ENCODE measurements at regions not wholly inside any gene's neighbourhood (a gene's known extent, or its start where the extent isn't known, plus 50 kb on each side); places are given as distances from the start of the nearest gene placed in this dataset.

DNA sequence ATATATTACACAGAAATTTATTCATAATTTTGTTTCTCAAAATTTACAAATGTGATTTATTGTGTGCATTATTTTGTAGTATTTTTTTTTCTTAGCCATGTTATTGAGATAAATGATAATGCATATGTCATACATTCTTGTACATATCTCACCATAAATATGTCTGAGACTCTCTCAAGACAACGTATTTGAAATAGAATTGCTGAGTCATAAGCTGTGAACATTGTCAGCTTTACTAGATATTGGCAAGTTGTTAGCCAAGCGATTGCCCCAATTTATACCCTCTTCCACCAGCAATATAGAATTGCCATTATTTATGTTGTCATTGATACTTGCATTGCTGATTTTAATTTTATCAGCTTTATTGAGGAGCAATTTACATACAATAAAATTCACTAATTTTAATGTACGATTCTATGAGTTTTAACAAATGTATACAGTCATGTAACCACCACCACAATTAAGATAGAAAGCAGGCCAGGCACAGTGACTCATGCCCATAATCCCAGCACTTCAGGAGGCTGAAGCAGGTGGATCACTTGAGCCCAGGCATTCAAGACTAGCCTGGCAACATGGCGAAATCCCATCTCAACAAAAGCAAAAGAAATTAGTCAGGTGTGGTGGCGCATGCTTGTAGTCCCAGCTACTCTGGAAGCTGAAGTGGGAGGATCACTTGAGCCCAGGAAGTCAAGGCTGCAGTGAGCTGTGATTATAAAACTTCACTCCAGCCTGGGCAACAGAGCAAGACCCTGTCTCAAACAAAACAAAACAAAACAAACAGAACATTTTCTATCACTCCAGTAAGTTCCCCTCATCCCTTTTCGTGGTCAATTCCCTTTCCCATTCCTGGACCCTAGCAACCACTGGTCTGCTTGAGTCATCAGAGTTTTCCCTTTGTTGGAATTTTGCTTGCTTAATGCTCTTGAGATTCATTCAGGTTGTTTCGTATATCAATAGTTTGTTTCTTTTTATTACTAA is 373.1 kb downstream of the MFSD1 start:
- no peak for FAIRE-seq

GRCh38 chr3:159178209-159178897 is 376.5 kb downstream of the MFSD1 start:
- FAIRE-seq: no peak

GRCh38 chr3:159182961-159183360 is 381.1 kb downstream of the MFSD1 start:
- no peak for FAIRE-seq

GRCh38 chr3:159185443-159186050 is 383.7 kb downstream of the MFSD1 start:
- no peak for FAIRE-seq

- FAIRE-seq: no peak
Measured at GRCh38 chr3:159186581-159186980, 384.7 kb downstream of the MFSD1 start.

- no peak for FAIRE-seq
Measured at GRCh38 chr3:159187232-159187631, 385.4 kb downstream of the MFSD1 start.

DNA sequence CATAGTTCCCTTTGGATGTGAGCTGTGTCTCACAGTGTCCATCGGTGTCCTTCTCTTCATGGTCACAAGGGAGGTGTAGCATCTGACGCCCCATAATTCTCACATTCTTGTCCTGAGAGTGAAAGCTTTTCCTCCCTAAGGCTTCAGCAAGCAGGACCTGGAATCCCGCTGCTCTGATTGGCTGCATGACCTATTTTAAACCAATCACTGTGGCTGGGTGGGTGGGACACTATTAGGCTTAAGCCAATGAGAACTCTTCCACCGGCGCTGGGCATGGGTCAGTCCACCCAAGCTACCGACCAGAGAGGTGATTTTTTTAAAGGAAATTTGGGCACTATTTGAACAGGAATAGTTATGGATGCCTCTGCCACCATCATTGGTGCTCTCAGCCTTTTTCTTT is 385.9 kb downstream of the MFSD1 start:
- no peak for FAIRE-seq

GRCh38 chr3:159189994-159190669 is 388.3 kb downstream of the MFSD1 start:
- FAIRE-seq: no peak

DNA sequence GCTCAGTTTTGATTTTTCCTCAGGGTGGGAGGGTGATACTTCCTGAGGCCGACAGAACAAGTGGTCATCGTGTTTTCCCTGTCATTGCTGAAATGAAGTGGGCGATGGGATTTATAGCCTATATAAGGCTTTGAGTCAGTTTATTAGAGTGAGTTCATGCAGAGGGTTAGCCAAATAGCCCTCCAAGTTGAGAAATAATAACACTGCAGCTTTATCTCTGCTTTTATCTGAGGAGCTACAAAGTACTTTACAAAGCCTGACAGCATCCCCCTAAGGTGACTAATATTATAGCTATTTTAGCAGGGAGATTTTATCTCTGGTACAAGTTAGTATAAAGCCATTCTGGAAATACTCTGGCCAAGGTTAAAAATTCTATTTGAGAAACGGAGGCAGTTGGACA is 389.6 kb downstream of the MFSD1 start:
- no peak for FAIRE-seq

- FAIRE-seq: no peak
Measured at GRCh38 chr3:159196359-159196758, 394.5 kb downstream of the MFSD1 start.

DNA sequence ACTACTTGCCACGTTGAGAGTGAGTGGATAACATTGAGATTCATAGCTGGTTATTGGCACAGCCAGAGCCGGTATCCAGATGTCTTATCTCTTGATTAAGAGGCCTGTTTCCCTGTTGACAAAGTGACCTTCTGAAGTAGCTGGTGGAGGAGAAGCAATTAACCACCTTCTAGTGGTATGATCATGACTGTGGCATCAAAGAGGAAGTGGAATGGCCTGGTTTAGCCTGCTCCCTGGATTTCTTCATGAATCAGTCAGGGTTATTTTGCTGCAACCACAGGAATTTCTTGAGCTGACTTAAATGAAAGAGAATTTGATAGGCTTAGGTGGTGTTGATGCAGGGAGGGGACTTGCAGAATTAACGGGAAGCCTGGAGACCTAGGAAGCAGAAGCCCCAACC is 398.3 kb downstream of the MFSD1 start:
- FAIRE-seq: no peak

DNA sequence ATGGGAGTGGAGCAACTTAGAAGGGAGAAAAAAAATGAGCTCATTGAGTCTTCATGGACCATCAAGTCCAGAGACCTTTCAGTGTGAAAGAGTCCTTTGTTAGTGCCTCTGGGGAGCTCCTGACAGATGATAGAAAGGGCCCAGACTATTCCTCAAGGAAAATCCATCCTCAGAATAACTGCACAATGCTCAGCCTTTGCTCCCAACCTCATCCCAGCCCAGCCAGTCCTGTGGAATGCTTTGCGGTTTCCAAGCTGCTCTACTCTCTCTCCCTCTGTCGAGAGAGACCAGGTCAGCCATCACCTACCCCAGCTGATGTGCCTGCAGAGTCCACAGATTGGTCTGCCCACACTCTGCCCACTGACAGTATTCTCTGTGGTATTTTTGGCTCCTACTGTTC is 406.2 kb downstream of the MFSD1 start:
- no peak for FAIRE-seq

GRCh38 chr3:159209459-159209858 is 407.6 kb downstream of the MFSD1 start:
- no peak for FAIRE-seq

GRCh38 chr3:159210336-159210735 is 408.5 kb downstream of the MFSD1 start:
- FAIRE-seq: no peak

DNA sequence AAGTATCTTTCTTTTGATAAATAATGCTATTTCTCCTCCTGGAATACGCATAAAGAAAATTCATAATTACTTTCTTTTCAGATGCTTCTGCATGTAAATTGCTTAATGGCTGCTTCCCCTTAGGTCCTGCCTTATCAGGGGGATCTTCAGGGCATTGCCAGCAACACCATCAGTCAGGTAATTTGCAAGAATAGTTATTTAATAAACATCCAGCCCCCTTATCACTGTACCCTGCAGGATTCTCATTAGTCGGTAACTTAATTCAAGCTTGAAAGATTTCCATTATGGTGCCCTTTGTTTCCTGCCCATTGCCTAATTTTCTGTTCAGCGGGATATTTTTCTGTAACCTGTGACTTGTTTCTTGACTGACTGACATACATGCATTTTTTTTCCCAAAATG is 414.5 kb downstream of the MFSD1 start:
- no peak for FAIRE-seq

DNA sequence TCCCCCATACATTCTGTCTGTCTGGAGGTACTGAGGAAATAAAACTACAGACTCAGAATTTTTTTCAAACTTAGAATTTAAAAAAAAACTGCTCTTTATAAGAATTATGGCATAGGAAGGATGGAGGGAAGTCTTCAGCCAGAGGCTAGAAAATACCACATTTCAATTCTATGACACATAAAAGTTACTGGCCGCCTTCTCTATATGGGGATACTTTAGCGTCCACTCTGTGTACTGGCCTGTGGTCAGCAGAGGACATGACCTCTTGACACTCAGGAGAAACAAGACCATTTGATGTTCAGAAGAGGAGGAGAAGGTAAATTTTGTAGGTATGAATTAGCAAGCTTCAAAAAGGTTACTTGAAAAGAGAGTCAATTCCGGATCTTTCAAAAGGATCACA is 417.4 kb downstream of the MFSD1 start:
- FAIRE-seq: no peak

DNA sequence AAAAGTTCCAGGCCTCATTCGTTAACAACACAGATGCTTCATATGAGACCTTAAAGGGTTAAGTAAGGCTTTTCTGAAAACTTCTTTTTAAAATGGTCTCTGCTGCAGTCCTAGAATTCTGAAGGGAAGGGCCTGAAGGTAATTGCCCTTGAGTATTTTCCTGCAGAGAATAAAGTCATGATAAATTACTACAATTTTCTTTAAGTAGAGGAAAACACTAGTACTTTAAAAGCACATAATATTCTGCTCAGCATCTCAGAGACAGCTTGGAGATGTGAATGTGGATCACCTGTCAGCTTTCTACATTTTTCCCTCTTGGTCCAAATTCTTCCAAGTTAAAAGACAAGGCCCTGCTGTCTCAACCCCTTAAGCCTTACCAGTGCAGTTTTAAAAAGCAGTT is 419.5 kb downstream of the MFSD1 start:
- no peak for FAIRE-seq

GRCh38 chr3:159229116-159229680 is 427.3 kb downstream of the MFSD1 start:
- FAIRE-seq: no peak

DNA sequence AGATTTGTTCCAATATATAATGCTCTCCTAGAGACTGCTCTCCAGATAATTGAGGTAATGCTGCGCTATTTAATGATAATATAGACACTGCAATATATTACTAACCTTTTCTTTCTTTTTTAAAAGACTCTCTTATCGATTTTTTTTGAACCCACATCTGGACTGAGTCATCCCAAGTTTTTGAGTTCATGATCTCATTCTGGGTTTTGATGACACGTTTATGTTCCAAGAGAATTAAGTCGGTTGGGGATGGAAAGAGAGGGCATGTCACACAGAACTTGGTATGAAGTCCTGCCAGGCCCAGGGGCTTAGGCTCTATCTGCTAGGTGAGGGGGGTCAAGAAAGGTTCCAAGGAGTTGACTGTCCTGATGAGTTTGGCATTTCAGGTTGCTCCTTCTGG is 431.1 kb downstream of the MFSD1 start:
- no peak for FAIRE-seq

DNA sequence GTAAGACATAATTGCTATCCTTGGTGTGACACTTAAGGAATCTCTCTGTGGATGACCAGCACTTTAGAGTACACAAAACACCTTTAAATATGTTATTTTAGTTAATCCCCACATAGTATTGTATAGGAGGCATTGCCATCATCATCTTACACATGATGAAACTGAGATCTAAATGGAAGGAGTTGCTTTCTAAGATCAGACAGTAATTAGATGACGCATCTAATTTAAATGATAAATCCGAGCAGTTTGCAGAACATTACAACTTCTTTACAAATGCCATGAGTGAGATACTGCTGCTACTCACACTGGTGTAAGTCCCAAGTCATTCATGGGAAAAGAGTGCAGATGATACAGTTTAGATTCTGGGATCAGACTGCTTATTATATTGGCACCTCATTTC is 431.9 kb downstream of the MFSD1 start:
- FAIRE-seq: no peak

GRCh38 chr3:159234306-159234705 is 432.5 kb downstream of the MFSD1 start:
- no peak for FAIRE-seq

- no peak for FAIRE-seq
Measured at GRCh38 chr3:159236321-159236720, 434.5 kb downstream of the MFSD1 start.

GRCh38 chr3:159237226-159237625 is 435.4 kb downstream of the MFSD1 start:
- FAIRE-seq: no peak
